Panc1 (cell line): ENCODE measurements at regions not wholly inside any gene's neighbourhood (a gene's known extent, or its start where the extent isn't known, plus 50 kb on each side); places are given as distances from the start of the nearest gene placed in this dataset.

ENCODE experiments used
- ATAC-seq: fragments of 200-7000 bp; cut with Tn5 transposase; 2 replicates; pipeline ENCODE4 v1.9.1; 2020; ENCODE audit warnings: mild to moderate bottlenecking, moderate library complexity
- BruUV-seq: library from RNA; stranded (reverse); fragments of 400-500 nt; replicated peaks from 2 replicates; lab custom pipeline; 2021; lab: Mats Ljungman, UMichigan
- CTCF ChIA-PET: fragments of 300-600 bp; sonication (Branson Sonifier 250); formaldehyde crosslinking; loops from one replicate; lab custom pipeline; 2022; ENCODE audit warnings: antibody characterized with exemption; lab: Charles Lee
- POLR2A ChIA-PET: fragments of 300-600 bp; sonication (Branson Sonifier 250); formaldehyde crosslinking; loops from one replicate; lab custom pipeline; 2022; ENCODE audit warnings: antibody characterized with exemption; lab: Charles Lee
- DNase-seq: peaks from one replicate; pipeline ENCODE4 v3.0.0-alpha.2; 2010; ENCODE audit warnings: low read depth, low spot score
- H3K27ac ChIP-seq: 2 replicates; pipeline ENCODE4 v1.5.1; 2011; ENCODE audit warnings: mild to moderate bottlenecking, low read length, inconsistent platforms
- H3K27me3 ChIP-seq: fragments of 200-500 bp; sonication (Bioruptor generic); 2 replicates; pipeline ENCODE4 v1.6.0; 2014; ENCODE audit warnings: low read length, inconsistent platforms; ENCODE audit not compliant: control insufficient read depth, insufficient read depth
- H3K36me3 ChIP-seq: fragments of 200-500 bp; sonication (Bioruptor generic); 2 replicates; pipeline ENCODE4 v1.5.1; 2014; ENCODE audit warnings: inconsistent platforms, mild to moderate bottlenecking, low read length, moderate library complexity; ENCODE audit not compliant: control insufficient read depth, insufficient read depth
- H3K4me1 ChIP-seq: 2 replicates; pipeline ENCODE4 v1.5.1; 2011; ENCODE audit warnings: inconsistent platforms, mild to moderate bottlenecking, low read length, moderate library complexity; ENCODE audit not compliant: control insufficient read depth, insufficient read depth
- H3K4me3 ChIP-seq, 2 experiments: 2 replicates each; pipeline ENCODE4 v1.5.1; 2011 to 2012; ENCODE audit warnings: low read depth in 2 of 2, low read length in 2 of 2, mild to moderate bottlenecking in 2 of 2, inconsistent platforms in 1 of 2, moderate library complexity in 1 of 2
- H3K9me3 ChIP-seq: fragments of 200-500 bp; sonication (Bioruptor generic); 2 replicates; pipeline ENCODE4 v1.5.1; 2014; ENCODE audit warnings: low read depth, mild to moderate bottlenecking, inconsistent platforms, low read length, moderate library complexity; ENCODE audit not compliant: control insufficient read depth, insufficient read depth
- CTCF ChIP-seq: fragments of 450-650 bp; IDR thresholded peaks from 2 replicates; pipeline ENCODE4 v1.5.1; 2017; ENCODE audit warnings: mild to moderate bottlenecking
- POLR2AphosphoS5 ChIP-seq: IDR thresholded peaks from 2 replicates; pipeline ENCODE4 v1.6.1; 2012; ENCODE audit warnings: mild to moderate bottlenecking, low read depth, low read length, moderate library complexity
- REST ChIP-seq, 2 experiments: IDR thresholded peaks; 2 replicates each; pipeline ENCODE4 v1.6.1; 2011 to 2012; ENCODE audit warnings: low read depth in 2 of 2, control low read depth in 1 of 2, low read length in 1 of 2, mild to moderate bottlenecking in 1 of 2, moderate library complexity in 1 of 2; ENCODE audit not compliant: insufficient read depth in 1 of 2
- SIN3A ChIP-seq: IDR thresholded peaks from 2 replicates; pipeline ENCODE4 v1.6.1; 2012; ENCODE audit warnings: low read depth, mild to moderate bottlenecking, low read length, moderate library complexity, borderline replicate concordance; ENCODE audit not compliant: insufficient read depth
- TCF7L2 ChIP-seq: IDR thresholded peaks from 2 replicates; pipeline ENCODE4 v1.6.1; 2011; ENCODE audit warnings: mild to moderate bottlenecking, low read depth, low read length, inconsistent platforms
- in situ Hi-C: cut with HindIII; loops from 2 replicates; pipeline ENCODE4 v1.10.0; 2016; ENCODE audit warnings: low sequenced_read_pairs, low pct_unique_long_range_greater_than_20kb
- intact Hi-C: fragments of 100-400 bp; cut with micrococcal nuclease; formaldehyde crosslinking; loops from one replicate; pipeline ENCODE4 v1.10.0; 2022; ENCODE audit not compliant: unreplicated experiment

GRCh38 chr3:171979081-171979480 lies 60.3 kb upstream of the FNDC3B start:
- Histone ChIP-seq H3K36me3 (no peaks in the 10 kb centered on the region), H3K9me3 (no peaks in the 10 kb centered on the region), H3K4me3 (no peak overlapping the region), H3K27me3 (no peaks in the 10 kb centered on the region; the same call in 1 of the 2 replicates), H3K27ac (no peak overlapping the region), H3K4me1 (no peaks in the 10 kb centered on the region)
- BruUV-seq, result no TSS peak
- no peak for ATAC-seq
- ChIA-PET POLR2A (no interaction called here), CTCF (no interaction called here)
- TF ChIP-seq CTCF, result no peak
- no peak for TF ChIP-seq SIN3A
- no peak for TF ChIP-seq TCF7L2
- TF ChIP-seq REST (IDR thresholded peaks at IDR 0.05; ENCODE audit: insufficient read depth in 1 of 2, low read depth in 2 of 2, low read length in 1 of 2), result no peak
- TF ChIP-seq POLR2AphosphoS5, result no peak
- in situ Hi-C loops (no loop called here), intact Hi-C loops (no loop called here)
- DNase-seq, result no peak

GRCh38 chr3:171980578-171981270 lies 58.7 kb upstream of the FNDC3B start:
- POLR2A ChIA-PET, result no interaction called here
- no peaks in the 10 kb centered on the region; the same call in 1 of the 2 replicates for H3K27me3 ChIP-seq
- no peaks in the 10 kb centered on the region for H3K4me1 ChIP-seq
- no peaks in the 10 kb centered on the region for H3K9me3 ChIP-seq
- H3K27ac ChIP-seq, result no peak overlapping the region
- intact Hi-C loops, result no loop called here
- BruUV-seq, result no TSS peak
- ATAC-seq (no peak), DNase-seq (no peak)
- no peaks in the 10 kb centered on the region for H3K36me3 ChIP-seq
- CTCF ChIA-PET, result interaction anchor here (0.7 kb wide), 1 partner anchor 60 kb away, joined by 3 read pairs; no protein-coding TSS in a partner anchor
- in situ Hi-C loops, result no loop called here
- no peak overlapping the region for H3K4me3 ChIP-seq
- TF ChIP-seq REST (IDR thresholded peaks at IDR 0.05; ENCODE audit: insufficient read depth in 1 of 2, low read depth in 2 of 2, low read length in 1 of 2), result no peak
- TF ChIP-seq TCF7L2, result no peak
- no peak for TF ChIP-seq SIN3A
- no peak for TF ChIP-seq CTCF
- TF ChIP-seq POLR2AphosphoS5, result no peak
